Keratinocyte (primary cell): ENCODE measurements at regions not wholly inside any gene's neighbourhood (a gene's known extent, or its start where the extent isn't known, plus 50 kb on each side); places are given as distances from the start of the nearest gene placed in this dataset.

ENCODE experiments used
- DNase-seq: peaks from one replicate; pipeline ENCODE4 v3.0.0-alpha.2; 2011; ENCODE audit warnings: low read depth, missing footprints, low spot score
- FAIRE-seq: peaks from 2 replicates; lab custom pipeline; 2011; peaks lifted over from hg19 to GRCh38; lab: Jason Lieb, UNC
- H2AFZ ChIP-seq: 2 replicates; pipeline ENCODE4 v1.6.0; 2012; ENCODE audit warnings: low read length, control low read depth, inconsistent platforms; ENCODE audit not compliant: control insufficient read depth
- H3K27ac ChIP-seq: 2 replicates; pipeline ENCODE4 v1.5.1; 2011; ENCODE audit warnings: low read length; ENCODE audit not compliant: control insufficient read depth, insufficient read depth
- H3K27me3 ChIP-seq: 3 replicates; pipeline ENCODE4 v1.6.0; 2011; ENCODE audit warnings: low read length; ENCODE audit not compliant: control insufficient read depth, insufficient read depth; ENCODE audit errors: extremely low read depth
- H3K36me3 ChIP-seq, 2 experiments: 2 replicates in 1 of 2; 3 replicates in 1 of 2; pipeline ENCODE4 v1.5.1; 2011; ENCODE audit warnings: low read length in 2 of 2, mild to moderate bottlenecking in 1 of 2; ENCODE audit not compliant: control insufficient read depth in 2 of 2, insufficient read depth in 2 of 2; ENCODE audit errors: extremely low read depth in 1 of 2
- H3K4me1 ChIP-seq: 3 replicates; pipeline ENCODE4 v1.5.1; 2011; ENCODE audit warnings: low read length; ENCODE audit not compliant: control insufficient read depth, insufficient read depth; ENCODE audit errors: extremely low read depth
- H3K4me2 ChIP-seq: 3 replicates; pipeline ENCODE4 v1.6.0; 2011; ENCODE audit warnings: low read depth, low read length; ENCODE audit not compliant: control insufficient read depth, insufficient read depth; ENCODE audit errors: extremely low read depth
- H3K4me3 ChIP-seq, 3 experiments: fragments of 200-600 bp in 1 of 3; sonication (generic) in 1 of 3; 2 replicates in 2 of 3; 3 replicates in 1 of 3; pipeline ENCODE4 v1.5.1; 2011 to 2016; ENCODE audit warnings: low read length in 3 of 3, mild to moderate bottlenecking in 3 of 3, control low read depth in 2 of 3, inconsistent platforms in 1 of 3, low read depth in 1 of 3, mixed read lengths in 1 of 3, mixed run types in 1 of 3, moderate library complexity in 1 of 3; ENCODE audit not compliant: control insufficient read depth in 2 of 3, insufficient read depth in 2 of 3; ENCODE audit errors: extremely low read depth in 1 of 3
- H3K79me2 ChIP-seq: 2 replicates; pipeline ENCODE4 v1.6.0; 2012; ENCODE audit warnings: low read length; ENCODE audit not compliant: control insufficient read depth, insufficient read depth
- H3K9ac ChIP-seq: 3 replicates; pipeline ENCODE4 v1.6.0; 2011; ENCODE audit warnings: low read length; ENCODE audit not compliant: control insufficient read depth, insufficient read depth; ENCODE audit errors: extremely low read depth
- H3K9me1 ChIP-seq: 3 replicates; pipeline ENCODE4 v1.6.0; 2011; ENCODE audit warnings: low read length; ENCODE audit not compliant: control insufficient read depth, insufficient read depth; ENCODE audit errors: extremely low read depth
- H3K9me3 ChIP-seq: 2 replicates; pipeline ENCODE4 v1.5.1; 2012; ENCODE audit warnings: low read depth, low read length; ENCODE audit not compliant: control insufficient read depth
- H4K20me1 ChIP-seq: 3 replicates; pipeline ENCODE4 v1.6.0; 2011; ENCODE audit warnings: low read length; ENCODE audit not compliant: control insufficient read depth, insufficient read depth; ENCODE audit errors: extremely low read depth
- EZH2 ChIP-seq: IDR thresholded peaks from one replicate; pipeline ENCODE4 v1.6.1; 2012; ENCODE audit warnings: inconsistent platforms, mild to moderate bottlenecking, low read length, moderate library complexity
- dilution Hi-C: fragments of 300-500 bp; cut with MboI; formaldehyde crosslinking; loops from one replicate; pipeline ENCODE4 v1.7.0; 2020; ENCODE audit warnings: low sequenced_read_pairs; ENCODE audit not compliant: extremely low pct_ligation_motif_present
- TF ChIP-seq, protein P1 (sequence below), 3 experiments: IDR thresholded peaks in 1 of 3; conservative IDR thresholded peaks in 1 of 3; optimal IDR thresholded peaks in 1 of 3; 2 replicates in 2 of 3; 3 replicates in 1 of 3; pipeline versions ENCODE3 to v1.5.1; 2011; ENCODE audit warnings: low read length in 3 of 3, mild to moderate bottlenecking in 3 of 3, moderate library complexity in 2 of 3, control low read depth in 1 of 3, inconsistent platforms in 1 of 3; ENCODE audit not compliant: insufficient read depth in 2 of 3; ENCODE audit errors: extremely low read depth in 1 of 3

DNA sequence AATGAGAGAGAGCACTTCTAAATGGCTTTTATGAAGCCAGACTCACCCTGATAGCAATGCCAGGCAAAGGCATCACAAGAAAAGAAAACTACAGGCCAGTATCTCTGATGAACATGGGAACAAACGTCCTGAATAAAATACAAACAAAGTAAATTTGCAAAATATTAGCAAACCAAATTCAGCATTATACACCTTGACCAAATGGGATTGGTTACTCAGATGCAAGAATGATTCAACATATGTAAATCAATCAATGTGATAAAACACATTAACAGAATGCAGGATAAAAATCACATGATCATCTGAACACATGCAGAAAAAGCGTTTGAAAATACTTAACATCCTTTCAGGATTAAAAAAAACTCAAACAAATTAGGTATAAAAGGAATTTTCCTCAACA is 494.9 kb upstream of the CCDC54 start:
- dilution Hi-C loops: no loop called here
- Histone ChIP-seq H3K9ac (no peak overlapping the region), H3K4me2 (no peak overlapping the region), H2AFZ (no peak overlapping the region), H3K4me1 (no peaks in the 10 kb centered on the region), H3K9me3 (no peaks in the 10 kb centered on the region), H3K79me2 (no peaks in the 10 kb centered on the region), H3K27ac (no peak overlapping the region), H3K9me1 (no peaks in the 10 kb centered on the region), H3K4me3 (no peak overlapping the region), H4K20me1 (no peaks in the 10 kb centered on the region), H3K27me3 (no peaks in the 10 kb centered on the region), H3K36me3 (no peaks in the 10 kb centered on the region)
- TF ChIP-seq, protein P1, sequence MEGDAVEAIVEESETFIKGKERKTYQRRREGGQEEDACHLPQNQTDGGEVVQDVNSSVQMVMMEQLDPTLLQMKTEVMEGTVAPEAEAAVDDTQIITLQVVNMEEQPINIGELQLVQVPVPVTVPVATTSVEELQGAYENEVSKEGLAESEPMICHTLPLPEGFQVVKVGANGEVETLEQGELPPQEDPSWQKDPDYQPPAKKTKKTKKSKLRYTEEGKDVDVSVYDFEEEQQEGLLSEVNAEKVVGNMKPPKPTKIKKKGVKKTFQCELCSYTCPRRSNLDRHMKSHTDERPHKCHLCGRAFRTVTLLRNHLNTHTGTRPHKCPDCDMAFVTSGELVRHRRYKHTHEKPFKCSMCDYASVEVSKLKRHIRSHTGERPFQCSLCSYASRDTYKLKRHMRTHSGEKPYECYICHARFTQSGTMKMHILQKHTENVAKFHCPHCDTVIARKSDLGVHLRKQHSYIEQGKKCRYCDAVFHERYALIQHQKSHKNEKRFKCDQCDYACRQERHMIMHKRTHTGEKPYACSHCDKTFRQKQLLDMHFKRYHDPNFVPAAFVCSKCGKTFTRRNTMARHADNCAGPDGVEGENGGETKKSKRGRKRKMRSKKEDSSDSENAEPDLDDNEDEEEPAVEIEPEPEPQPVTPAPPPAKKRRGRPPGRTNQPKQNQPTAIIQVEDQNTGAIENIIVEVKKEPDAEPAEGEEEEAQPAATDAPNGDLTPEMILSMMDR (optimal IDR thresholded peaks at IDR 0.05 in 1 of 3, IDR thresholded peaks at IDR 0.05 in 1 of 3, conservative IDR thresholded peaks at IDR 0.05 in 1 of 3; ENCODE audit: extremely low read depth in 1 of 3, insufficient read depth in 2 of 3, low read length in 3 of 3): no peak
- no peak for TF ChIP-seq EZH2
- no peak for DNase-seq
- FAIRE-seq: no peak

DNA sequence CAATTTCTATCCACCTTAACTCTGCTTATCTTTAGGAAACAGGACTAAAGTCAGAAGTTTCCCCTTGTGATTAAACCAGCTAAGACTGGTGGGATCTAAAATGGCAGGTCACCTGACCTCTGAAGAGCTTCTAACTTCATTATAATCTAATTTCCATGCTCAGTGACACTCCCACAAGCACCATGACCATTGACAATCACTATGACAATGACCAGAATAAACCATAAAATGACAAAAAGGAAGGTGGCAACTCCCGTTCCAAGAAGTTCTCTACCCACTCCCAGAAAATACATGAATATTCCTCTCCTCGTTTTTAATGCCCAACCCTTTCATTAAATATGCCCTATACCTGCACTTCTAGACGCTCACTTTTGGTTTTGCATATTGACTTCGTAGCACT is 471.2 kb upstream of the CCDC54 start:
- H3K27me3 ChIP-seq: no peaks in the 10 kb centered on the region
- no peak overlapping the region for H3K4me2 ChIP-seq
- H3K9me3 ChIP-seq: no peaks in the 10 kb centered on the region
- H2AFZ ChIP-seq: no peak overlapping the region
- H4K20me1 ChIP-seq: no peaks in the 10 kb centered on the region
- no peaks in the 10 kb centered on the region for H3K79me2 ChIP-seq
- H3K4me3 ChIP-seq: no peak overlapping the region
- no peak overlapping the region for H3K27ac ChIP-seq
- no peaks in the 10 kb centered on the region for H3K36me3 ChIP-seq
- DNase-seq (no peak), FAIRE-seq (no peak)
- dilution Hi-C loops: no loop called here
- no peak overlapping the region for H3K9ac ChIP-seq
- H3K9me1 ChIP-seq: no peaks in the 10 kb centered on the region
- H3K4me1 ChIP-seq: no peaks in the 10 kb centered on the region
- no peak for TF ChIP-seq EZH2
- TF ChIP-seq, protein P1 (optimal IDR thresholded peaks at IDR 0.05 in 1 of 3, IDR thresholded peaks at IDR 0.05 in 1 of 3, conservative IDR thresholded peaks at IDR 0.05 in 1 of 3; ENCODE audit: extremely low read depth in 1 of 3, insufficient read depth in 2 of 3, low read length in 3 of 3): no peak
